ENCODE measurements at regions not wholly inside any gene's neighbourhood (a gene's known extent, or its start where the extent isn't known, plus 50 kb on each side); places are given as distances from the start of the nearest gene placed in this dataset.

- DNase-seq (ENCODE audit: insufficient read length, low spot score), result no peak
- TF ChIP-seq CTCF (IDR thresholded peaks at IDR 0.05; ENCODE audit: insufficient read depth, missing control alignments), result no peak
Measured at GRCh38 chr6:168385858-168386735, 54.9 kb upstream of the SMOC2 start.

GRCh38 chr6:168386973-168387372 lies 54.0 kb upstream of the SMOC2 start:
- no peak for TF ChIP-seq CTCF (IDR thresholded peaks at IDR 0.05; ENCODE audit: insufficient read depth, missing control alignments)
- no peak for FAIRE-seq
- no peak for DNase-seq (ENCODE audit: insufficient read length, low spot score)

More at GRCh38 chr6:168385858-168386735, 54.9 kb upstream of the SMOC2 start:
- FAIRE-seq, result no peak

- TF ChIP-seq CTCF (IDR thresholded peaks at IDR 0.05; ENCODE audit: insufficient read depth, missing control alignments), result no peak
- FAIRE-seq (no peak), DNase-seq (ENCODE audit: insufficient read length, low spot score) (no peak)
Measured at GRCh38 chr6:168387426-168387825, 53.6 kb upstream of the SMOC2 start.

- FAIRE-seq (no peak), DNase-seq (ENCODE audit: insufficient read length, low spot score) (no peak)
- no peak for TF ChIP-seq CTCF (IDR thresholded peaks at IDR 0.05; ENCODE audit: insufficient read depth, missing control alignments)
Measured at GRCh38 chr6:168387911-168388310, 53.1 kb upstream of the SMOC2 start.

GRCh38 chr6:168388641-168389633 lies 52.0 kb upstream of the SMOC2 start:
- FAIRE-seq, result no peak
- no peak for DNase-seq (ENCODE audit: insufficient read length, low spot score)
- TF ChIP-seq CTCF (IDR thresholded peaks at IDR 0.05; ENCODE audit: insufficient read depth, missing control alignments), result no peak

GRCh38 chr6:168390749-168391420 lies 50.1 kb upstream of the SMOC2 start:
- no peak for TF ChIP-seq CTCF (IDR thresholded peaks at IDR 0.05; ENCODE audit: insufficient read depth, missing control alignments)

More at GRCh38 chr6:168390749-168391420, 50.1 kb upstream of the SMOC2 start:
- DNase-seq (ENCODE audit: insufficient read length, low spot score), result no peak
- no peak for FAIRE-seq

All from D721Med (cell line).